HG03066 (cell line): ENCODE measurements at regions not wholly inside any gene's neighbourhood (a gene's known extent, or its start where the extent isn't known, plus 50 kb on each side); places are given as distances from the start of the nearest gene placed in this dataset.
"Not testable (repeated sequence)": the region's sequence is repeated elsewhere in the genome, so short reads cannot be mapped to it uniquely, and the experiment has no call there.

Source experiments
- ATAC-seq: cut with Tn5 transposase; IDR thresholded peaks from one replicate; pipeline ENCODE4 v1.9.1; 2021; ENCODE audit warnings: low read depth; ENCODE audit not compliant: unreplicated experiment

DNA sequence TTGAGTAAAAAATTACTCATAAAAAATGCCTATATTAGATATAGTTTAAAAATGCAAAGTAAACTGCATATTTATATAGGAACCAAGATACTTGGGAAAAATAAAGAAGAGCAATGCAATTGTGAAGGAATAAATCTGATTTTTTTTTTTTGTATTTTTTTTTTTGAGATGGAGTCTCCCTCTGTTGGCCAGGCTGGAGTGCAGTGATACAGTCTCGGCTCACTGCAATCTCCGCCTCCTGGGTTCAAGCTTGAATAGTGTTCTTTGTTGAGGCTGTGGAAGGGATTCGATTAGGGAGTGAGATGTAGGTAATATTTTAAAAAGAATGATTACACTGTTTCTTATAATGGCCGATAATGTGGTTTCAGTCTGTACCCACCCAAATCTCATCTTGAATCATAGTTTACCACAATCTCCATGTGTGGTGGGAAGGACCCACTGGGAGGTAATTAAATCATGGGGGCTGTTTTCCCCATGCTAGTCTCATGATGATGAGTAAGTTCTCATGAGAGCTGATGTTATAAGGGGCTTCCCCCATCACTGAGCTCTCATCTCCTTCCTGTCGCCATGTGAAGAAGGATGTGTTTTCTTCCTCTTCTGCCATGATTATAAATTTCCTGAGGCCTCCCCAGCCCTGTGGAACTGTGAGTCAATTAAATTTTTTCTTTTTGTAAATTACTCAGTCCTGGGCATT lies 1765.9 kb downstream of the PLA2G4A start:
- ATAC-seq: no peak

DNA sequence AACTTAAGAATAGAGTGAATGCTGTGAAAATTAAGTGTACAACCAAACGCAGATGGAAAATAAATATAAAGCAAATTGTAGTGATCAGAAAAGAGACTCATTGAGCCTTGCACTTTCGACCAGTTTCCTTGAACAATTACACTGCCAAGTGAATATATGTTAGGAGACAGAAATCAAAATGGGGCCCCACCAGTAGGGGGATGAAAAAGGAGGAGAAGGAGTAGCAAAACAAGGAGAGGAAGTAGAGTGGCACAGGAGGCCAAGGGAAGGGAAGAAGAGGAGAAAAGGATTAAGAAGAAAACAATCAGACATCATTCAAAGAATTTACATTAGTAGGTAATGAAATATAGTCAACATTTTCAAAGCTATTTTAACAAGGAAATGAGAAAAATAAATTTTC lies 1770.6 kb downstream of the PLA2G4A start:
- no peak for ATAC-seq

GRCh38 chr1:188611432-188611831 lies 1782.7 kb downstream of the PLA2G4A start:
- no peak for ATAC-seq

DNA sequence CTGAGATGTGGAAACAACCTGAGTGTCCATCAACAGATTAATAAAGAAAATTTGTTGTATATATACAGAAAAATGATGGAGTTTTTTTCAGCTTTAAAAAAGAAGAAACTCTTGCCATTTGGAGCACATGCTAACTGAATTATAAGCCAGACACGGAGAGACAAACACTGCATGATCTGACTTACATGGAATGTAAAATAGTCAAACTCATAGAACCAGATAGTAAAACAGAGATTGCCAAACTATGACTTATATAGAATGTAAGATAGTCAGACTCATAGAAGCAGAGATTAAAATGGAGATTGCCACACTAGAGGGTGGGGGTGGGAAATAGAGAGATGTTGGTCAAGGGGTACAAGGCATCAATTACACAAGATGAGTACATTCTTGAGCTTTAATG lies 1786.6 kb downstream of the PLA2G4A start:
- ATAC-seq: no peak

- ATAC-seq: no peak
Measured at GRCh38 chr1:188620236-188620635, 1791.5 kb downstream of the PLA2G4A start.

- ATAC-seq: no peak
Measured at GRCh38 chr1:188641566-188642211, 1812.9 kb downstream of the PLA2G4A start.

DNA sequence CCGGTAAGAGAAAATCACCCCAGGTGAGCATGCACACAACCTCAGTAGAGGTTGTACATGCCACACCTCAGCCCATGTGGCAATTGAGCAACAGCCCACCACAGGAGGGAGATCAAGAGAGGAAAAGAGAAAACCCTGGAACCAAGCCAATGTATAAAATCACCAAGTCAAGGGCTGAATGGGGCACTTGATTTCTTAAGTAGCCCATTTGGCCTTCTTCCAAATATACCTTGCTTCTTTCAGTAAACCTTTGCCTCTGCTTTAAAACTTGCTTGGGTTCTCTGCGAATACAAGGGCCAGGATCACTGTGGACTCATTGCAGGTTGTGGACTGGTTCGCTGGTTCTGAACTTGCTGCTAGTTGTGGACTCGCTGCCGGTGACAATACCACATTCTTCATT lies 1814.0 kb downstream of the PLA2G4A start:
- ATAC-seq: no peak

DNA sequence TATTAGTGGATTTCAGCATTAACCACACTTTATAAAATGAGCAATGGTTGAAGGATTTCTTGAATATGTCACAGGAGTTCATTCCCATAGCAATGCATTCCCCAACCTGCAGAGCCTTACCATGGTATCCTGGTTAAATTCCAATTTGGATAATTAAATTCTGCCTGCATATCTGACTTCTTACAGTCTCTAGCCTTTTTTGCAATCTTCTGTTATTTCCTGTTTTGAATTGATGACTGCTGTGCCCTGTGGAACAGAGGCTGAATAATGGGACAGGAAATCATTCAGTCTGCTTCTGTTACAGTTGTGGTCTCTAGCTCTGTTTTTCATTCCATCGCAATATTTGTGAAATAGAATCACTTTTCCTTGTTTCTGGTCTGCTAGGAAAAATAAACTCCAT lies 1823.9 kb downstream of the PLA2G4A start:
- ATAC-seq: no peak

GRCh38 chr1:188655966-188656365 lies 1821.7 kb downstream of the BRINP3 start:
- ATAC-seq: not testable (repeated sequence)

DNA sequence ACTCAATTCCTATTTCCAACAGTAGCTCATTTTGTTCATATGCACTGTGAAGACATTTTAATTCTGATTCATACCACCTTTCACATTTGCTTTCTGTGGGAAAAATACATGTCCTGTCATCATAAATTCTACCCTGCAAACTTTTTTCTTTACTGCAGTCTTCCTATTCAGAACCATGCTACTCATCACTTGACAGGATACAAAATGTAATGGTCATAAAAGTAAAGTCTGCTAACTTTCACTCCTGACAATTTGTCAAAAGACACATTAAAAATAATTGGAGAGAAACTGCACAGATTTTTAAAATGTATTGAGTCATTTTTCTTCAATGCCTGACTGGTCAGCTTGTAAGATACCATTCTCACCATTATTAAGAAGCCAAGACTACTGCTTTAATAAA lies 1817.1 kb downstream of the BRINP3 start:
- no peak for ATAC-seq

GRCh38 chr1:188665477-188665876 lies 1812.2 kb downstream of the BRINP3 start:
- ATAC-seq: no peak

GRCh38 chr1:188668083-188668482 lies 1809.6 kb downstream of the BRINP3 start:
- no peak for ATAC-seq

- ATAC-seq: no peak
Measured at GRCh38 chr1:188669728-188670382, 1807.8 kb downstream of the BRINP3 start.

DNA sequence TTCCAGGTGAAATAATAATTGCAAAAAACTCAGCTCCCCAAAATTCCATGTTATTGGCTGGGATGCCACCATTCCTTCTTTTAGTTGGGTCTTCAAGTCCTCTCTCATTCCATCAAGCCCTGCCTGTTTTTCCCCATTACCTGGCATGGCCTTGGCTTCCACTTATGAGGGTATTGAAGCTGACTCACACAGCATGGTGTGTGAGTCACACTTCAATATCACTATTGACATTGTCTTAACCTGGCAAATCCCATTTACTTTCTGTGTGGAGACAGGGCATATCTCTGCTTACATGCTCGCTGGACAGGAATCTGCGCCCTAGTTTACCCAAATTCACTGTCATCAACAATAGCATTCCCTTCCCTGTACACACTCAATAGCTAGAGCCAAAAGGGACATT lies 1806.8 kb downstream of the BRINP3 start:
- no peak for ATAC-seq

- ATAC-seq: no peak
Measured at GRCh38 chr1:188672153-188672552, 1805.5 kb downstream of the BRINP3 start.

GRCh38 chr1:188689542-188689941 lies 1788.1 kb downstream of the BRINP3 start:
- ATAC-seq: no peak

- ATAC-seq: no peak
Measured at GRCh38 chr1:188700116-188700515, 1777.5 kb downstream of the BRINP3 start.

DNA sequence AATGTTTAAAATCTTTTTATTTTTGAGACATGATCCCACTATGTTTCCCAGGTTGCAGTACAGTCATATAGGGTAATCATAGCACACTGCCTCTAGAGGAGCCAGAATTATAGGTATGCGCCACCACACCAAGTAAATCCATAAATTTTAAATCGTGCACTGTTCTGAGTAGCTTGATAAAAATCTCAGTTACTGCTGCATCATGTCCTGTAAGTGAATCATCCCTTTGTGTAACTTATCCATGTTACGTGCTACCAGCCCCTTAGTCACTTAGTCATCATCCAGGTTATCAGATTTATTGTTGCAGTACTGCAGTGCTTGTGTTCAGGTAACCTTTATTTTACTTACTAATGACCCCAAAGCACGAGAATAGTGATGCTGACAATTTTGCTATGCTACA lies 1770.9 kb downstream of the BRINP3 start:
- ATAC-seq: no peak

- no peak for ATAC-seq
Measured at GRCh38 chr1:188708795-188709535, 1768.7 kb downstream of the BRINP3 start.

GRCh38 chr1:188715566-188715965 lies 1762.1 kb downstream of the BRINP3 start:
- no peak for ATAC-seq

DNA sequence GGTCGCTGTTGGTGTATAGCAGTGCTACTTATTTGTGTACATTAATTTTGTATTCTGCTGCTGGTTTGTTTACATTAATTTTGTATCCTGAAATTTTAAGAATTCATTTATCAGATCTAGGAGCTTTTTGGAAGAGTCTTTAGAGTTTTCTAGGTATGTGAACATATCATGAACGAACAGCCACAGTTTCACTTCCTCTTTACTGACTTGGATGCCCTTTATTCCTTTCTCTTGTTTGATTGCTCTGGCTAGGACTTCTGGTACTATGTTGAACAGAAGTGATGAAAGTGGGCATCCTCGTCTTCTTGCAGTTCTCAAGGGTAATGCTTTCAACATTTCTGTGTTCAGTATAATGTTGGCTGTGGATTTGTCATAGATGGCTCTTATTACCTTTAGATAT lies 1757.9 kb downstream of the BRINP3 start:
- no peak for ATAC-seq
